NT2/D1 (cell line): ENCODE measurements at regions not wholly inside any gene's neighbourhood (a gene's known extent, or its start where the extent isn't known, plus 50 kb on each side); places are given as distances from the start of the nearest gene placed in this dataset.

Experiments used
- DNase-seq: peaks from one replicate; pipeline ENCODE4 v3.0.0-alpha.2; 2011; ENCODE audit warnings: low read depth, low spot score
- H3K27me3 ChIP-seq: 2 replicates; pipeline ENCODE4 v1.6.0; 2011; ENCODE audit warnings: mild to moderate bottlenecking; ENCODE audit not compliant: insufficient read length, insufficient read depth
- H3K36me3 ChIP-seq: 2 replicates; pipeline ENCODE4 v1.6.1; 2011; ENCODE audit warnings: mild to moderate bottlenecking, low read length, mixed read lengths; ENCODE audit not compliant: insufficient read depth, insufficient read length
- H3K4me1 ChIP-seq: 2 replicates; pipeline ENCODE4 v1.5.1; 2011; ENCODE audit not compliant: insufficient read depth, insufficient read length
- H3K4me3 ChIP-seq: 2 replicates; pipeline ENCODE4 v1.5.1; 2011; ENCODE audit warnings: low read depth; ENCODE audit not compliant: insufficient read length
- H3K9ac ChIP-seq: 2 replicates; pipeline ENCODE4 v1.6.0; 2011; ENCODE audit warnings: low read depth; ENCODE audit not compliant: insufficient read length
- H3K9me3 ChIP-seq: 2 replicates; pipeline ENCODE4 v1.5.1; 2011; ENCODE audit warnings: mild to moderate bottlenecking, low read length; ENCODE audit not compliant: insufficient read depth
- SUZ12 ChIP-seq: IDR thresholded peaks from 2 replicates; pipeline ENCODE4 v1.6.1; 2011; ENCODE audit not compliant: insufficient read length, insufficient read depth; ENCODE audit errors: extremely low read depth
- YY1 ChIP-seq: IDR thresholded peaks from 2 replicates; pipeline ENCODE4 v1.6.1; 2011; ENCODE audit not compliant: insufficient read length, insufficient read depth
- ZNF274 ChIP-seq: IDR thresholded peaks from 2 replicates; pipeline ENCODE4 v1.6.1; 2011; ENCODE audit warnings: mild to moderate bottlenecking, low read depth, low read length

- no peak for DNase-seq
- Histone ChIP-seq H3K4me1 (no peaks in the 10 kb centered on the region), H3K4me3 (no peak overlapping the region), H3K9me3 (no peaks in the 10 kb centered on the region), H3K27me3 (no peaks in the 10 kb centered on the region), H3K9ac (no peak overlapping the region), H3K36me3 (no peaks in the 10 kb centered on the region)
- TF ChIP-seq ZNF274 (no peak), SUZ12 (no peak), YY1 (no peak)
These were observed 99.2 kb upstream of the RTL1 start for GRCh38 chr14:101002738-101003137.

GRCh38 chr14:101004176-101004575, 100.7 kb upstream of the RTL1 start:
- Histone ChIP-seq H3K9me3 (no peaks in the 10 kb centered on the region), H3K36me3 (no peaks in the 10 kb centered on the region), H3K4me3 (no peak overlapping the region), H3K9ac (no peak overlapping the region), H3K27me3 (no peaks in the 10 kb centered on the region), H3K4me1 (no peaks in the 10 kb centered on the region)
- DNase-seq, result no peak
- TF ChIP-seq SUZ12 (no peak), YY1 (no peak), ZNF274 (no peak)

- Histone ChIP-seq H3K4me3 (no peak overlapping the region), H3K36me3 (no peaks in the 10 kb centered on the region), H3K9me3 (no peaks in the 10 kb centered on the region), H3K4me1 (no peaks in the 10 kb centered on the region), H3K9ac (no peak overlapping the region), H3K27me3 (no peaks in the 10 kb centered on the region)
- DNase-seq, result no peak
- TF ChIP-seq ZNF274, result no peak
- no peak for TF ChIP-seq SUZ12
- no peak for TF ChIP-seq YY1
These were observed 101.4 kb upstream of the RTL1 start for GRCh38 chr14:101004954-101005353.

- no peaks in the 10 kb centered on the region for H3K9me3 ChIP-seq
- no peak overlapping the region for H3K4me3 ChIP-seq
- H3K4me1 ChIP-seq, result no peaks in the 10 kb centered on the region
- no peak overlapping the region for H3K9ac ChIP-seq
- no peaks in the 10 kb centered on the region for H3K27me3 ChIP-seq
- TF ChIP-seq ZNF274 (no peak), SUZ12 (no peak), YY1 (no peak)
- H3K36me3 ChIP-seq, result no peaks in the 10 kb centered on the region
- DNase-seq, result no peak
These were observed 101.9 kb upstream of the RTL1 start for GRCh38 chr14:101005447-101005846.

GRCh38 chr14:101006008-101006407, 102.5 kb upstream of the RTL1 start:
- H3K9ac ChIP-seq, result no peak overlapping the region
- H3K36me3 ChIP-seq, result no peaks in the 10 kb centered on the region
- H3K4me3 ChIP-seq, result no peak overlapping the region
- no peak for DNase-seq
- no peaks in the 10 kb centered on the region for H3K9me3 ChIP-seq
- H3K27me3 ChIP-seq, result no peaks in the 10 kb centered on the region
- no peaks in the 10 kb centered on the region for H3K4me1 ChIP-seq
- TF ChIP-seq SUZ12, result no peak
- TF ChIP-seq ZNF274, result no peak
- TF ChIP-seq YY1, result no peak

- H3K36me3 ChIP-seq, result no peaks in the 10 kb centered on the region
These were observed 103.6 kb upstream of the RTL1 start for GRCh38 chr14:101007004-101007614.

GRCh38 chr14:101007765-101008164, 104.2 kb upstream of the RTL1 start:
- DNase-seq, result no peak
- H3K27me3 ChIP-seq, result no peaks in the 10 kb centered on the region
- H3K4me1 ChIP-seq, result no peaks in the 10 kb centered on the region
- no peak overlapping the region for H3K9ac ChIP-seq
- no peak overlapping the region for H3K4me3 ChIP-seq
- H3K36me3 ChIP-seq, result no peaks in the 10 kb centered on the region
- TF ChIP-seq ZNF274 (no peak), SUZ12 (no peak), YY1 (no peak)
- H3K9me3 ChIP-seq, result peaks cover 8% of the 10 kb centered on the region; the same call in 1 of the 2 replicates

More at GRCh38 chr14:101007004-101007614, 103.6 kb upstream of the RTL1 start:
- H3K27me3 ChIP-seq, result no peaks in the 10 kb centered on the region
- no peaks in the 10 kb centered on the region for H3K4me1 ChIP-seq
- H3K4me3 ChIP-seq, result no peak overlapping the region
- peaks cover 3% of the 10 kb centered on the region; the same call in 1 of the 2 replicates for H3K9me3 ChIP-seq
- no peak for TF ChIP-seq ZNF274
- TF ChIP-seq SUZ12, result no peak
- TF ChIP-seq YY1, result no peak
- no peak for DNase-seq
- H3K9ac ChIP-seq, result no peak overlapping the region

- H3K36me3 ChIP-seq, result no peaks in the 10 kb centered on the region
- H3K9me3 ChIP-seq, result peaks cover 8% of the 10 kb centered on the region; the same call in 1 of the 2 replicates
- no peak overlapping the region for H3K4me3 ChIP-seq
- no peak for DNase-seq
- H3K27me3 ChIP-seq, result no peaks in the 10 kb centered on the region
- no peak overlapping the region for H3K9ac ChIP-seq
- H3K4me1 ChIP-seq, result no peaks in the 10 kb centered on the region
- TF ChIP-seq SUZ12 (no peak), YY1 (no peak), ZNF274 (no peak)
These were observed 104.7 kb upstream of the RTL1 start for GRCh38 chr14:101008196-101008595.
